Activated B cell treated with CpG ODN at 0.5 μM for 24 hours (primary cell): ENCODE measurements at regions not wholly inside any gene's neighbourhood (a gene's known extent, or its start where the extent isn't known, plus 50 kb on each side); places are given as distances from the start of the nearest gene placed in this dataset.

ENCODE experiments used
- ATAC-seq: fragments of 200-7000 bp; cut with Tn5 transposase; one replicate; pipeline ENCODE4 v1.10.0; 2021; ENCODE audit warnings: low read depth, mild to moderate bottlenecking, moderate library complexity
- CTCF ChIA-PET: fragments of 350-600 bp; sonication (Branson Sonifier 250); formaldehyde crosslinking; loops from one replicate; lab custom pipeline; 2021; ENCODE audit warnings: antibody characterized with exemption; lab: Charles Lee
- POLR2A ChIA-PET: fragments of 350-600 bp; sonication (Branson Sonifier 250); formaldehyde crosslinking; loops from one replicate; lab custom pipeline; 2021; ENCODE audit warnings: antibody characterized with exemption; lab: Charles Lee
- DNase-seq: peaks from one replicate; pipeline ENCODE4 v3.0.0; 2022
- H3K27ac Mint-ChIP-seq: one replicate; pipeline ENCODE4 v1.8.0; 2020; ENCODE audit warnings: mixed read lengths
- H3K27me3 Mint-ChIP-seq: one replicate; pipeline ENCODE4 v1.8.0; 2021; ENCODE audit warnings: mixed read lengths
- H3K36me3 Mint-ChIP-seq: one replicate; pipeline ENCODE4 v1.8.0; 2021; ENCODE audit warnings: low read depth, mixed read lengths
- H3K4me1 Mint-ChIP-seq: one replicate; pipeline ENCODE4 v1.8.0; 2021; ENCODE audit warnings: mixed read lengths
- H3K4me3 Mint-ChIP-seq: one replicate; pipeline ENCODE4 v1.8.0; 2020; ENCODE audit warnings: mild to moderate bottlenecking, mixed read lengths
- H3K9me3 Mint-ChIP-seq: one replicate; pipeline ENCODE4 v1.8.0; 2020; ENCODE audit warnings: mixed read lengths
- intact Hi-C: fragments of 100-400 bp; cut with micrococcal nuclease; formaldehyde crosslinking; loops from one replicate; pipeline ENCODE4 v1.15.1; 2024
- TF ChIP-seq, protein P1 (sequence below): fragments of 200-600 bp; IDR thresholded peaks from one replicate; pipeline ENCODE4 v1.8.0; 2022; ENCODE audit warnings: antibody characterized with exemption, mild to moderate bottlenecking

DNA sequence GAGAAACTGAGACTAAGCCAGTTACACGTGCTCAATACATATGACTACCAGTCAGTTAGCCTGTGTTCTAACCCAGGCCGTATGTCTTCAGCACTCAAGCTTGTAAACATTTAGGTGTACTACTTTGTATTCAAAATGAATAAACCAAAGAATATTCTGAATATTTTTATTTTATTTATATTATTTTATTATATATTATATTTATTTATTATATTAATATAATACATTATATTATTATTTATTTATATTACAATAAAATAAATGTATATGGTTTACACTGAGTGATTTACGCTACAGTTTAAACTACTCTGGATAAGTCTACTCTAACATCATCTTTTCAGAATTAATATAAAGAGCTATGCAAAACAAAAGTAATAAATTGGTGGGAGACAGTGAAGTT, 691.5 kb downstream of the CENPC start:
- intact Hi-C loops: no loop called here
- POLR2A ChIA-PET: no interaction called here
- CTCF ChIA-PET: no interaction called here

DNA sequence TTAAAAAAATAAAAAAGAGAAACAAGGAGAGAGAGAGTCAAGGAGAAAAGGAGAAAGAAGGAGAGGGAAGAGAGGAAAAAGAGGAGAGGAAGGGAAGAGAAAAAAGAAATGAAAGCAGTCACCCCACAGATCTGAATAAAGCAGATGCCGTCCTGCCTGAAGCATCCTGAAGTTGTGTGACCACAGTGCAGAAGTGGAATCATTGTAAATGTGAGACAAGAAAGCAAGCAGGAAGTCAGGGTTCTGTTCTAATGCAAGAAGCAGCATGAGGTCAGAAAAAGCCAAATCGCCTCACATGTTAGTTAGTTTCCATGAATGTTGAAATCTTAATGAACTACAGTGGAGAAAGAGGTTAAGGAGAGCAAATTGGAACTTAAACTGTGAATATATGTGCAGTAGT, 692.5 kb downstream of the CENPC start:
- DNase-seq: no peak
- ChIA-PET POLR2A (no interaction called here), CTCF (no interaction called here)
- intact Hi-C loops: no loop called here
- no peak overlapping the region for H3K4me3 Mint-ChIP-seq
- TF ChIP-seq, protein P1, sequence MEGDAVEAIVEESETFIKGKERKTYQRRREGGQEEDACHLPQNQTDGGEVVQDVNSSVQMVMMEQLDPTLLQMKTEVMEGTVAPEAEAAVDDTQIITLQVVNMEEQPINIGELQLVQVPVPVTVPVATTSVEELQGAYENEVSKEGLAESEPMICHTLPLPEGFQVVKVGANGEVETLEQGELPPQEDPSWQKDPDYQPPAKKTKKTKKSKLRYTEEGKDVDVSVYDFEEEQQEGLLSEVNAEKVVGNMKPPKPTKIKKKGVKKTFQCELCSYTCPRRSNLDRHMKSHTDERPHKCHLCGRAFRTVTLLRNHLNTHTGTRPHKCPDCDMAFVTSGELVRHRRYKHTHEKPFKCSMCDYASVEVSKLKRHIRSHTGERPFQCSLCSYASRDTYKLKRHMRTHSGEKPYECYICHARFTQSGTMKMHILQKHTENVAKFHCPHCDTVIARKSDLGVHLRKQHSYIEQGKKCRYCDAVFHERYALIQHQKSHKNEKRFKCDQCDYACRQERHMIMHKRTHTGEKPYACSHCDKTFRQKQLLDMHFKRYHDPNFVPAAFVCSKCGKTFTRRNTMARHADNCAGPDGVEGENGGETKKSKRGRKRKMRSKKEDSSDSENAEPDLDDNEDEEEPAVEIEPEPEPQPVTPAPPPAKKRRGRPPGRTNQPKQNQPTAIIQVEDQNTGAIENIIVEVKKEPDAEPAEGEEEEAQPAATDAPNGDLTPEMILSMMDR: no peak
- no peaks in the 10 kb centered on the region for H3K4me1 Mint-ChIP-seq
- no peaks in the 10 kb centered on the region for H3K27me3 Mint-ChIP-seq
- no peaks in the 10 kb centered on the region for H3K36me3 Mint-ChIP-seq
- H3K27ac Mint-ChIP-seq: no peak overlapping the region
- H3K9me3 Mint-ChIP-seq: no peaks in the 10 kb centered on the region
- ATAC-seq: no peak

More for the DNA sequence above, 691.5 kb downstream of the CENPC start:
- no peak overlapping the region for H3K27ac Mint-ChIP-seq
- H3K9me3 Mint-ChIP-seq: no peaks in the 10 kb centered on the region
- TF ChIP-seq, protein P1: no peak
- H3K36me3 Mint-ChIP-seq: no peaks in the 10 kb centered on the region
- H3K4me3 Mint-ChIP-seq: no peak overlapping the region
- no peaks in the 10 kb centered on the region for H3K27me3 Mint-ChIP-seq
- DNase-seq: no peak
- H3K4me1 Mint-ChIP-seq: no peaks in the 10 kb centered on the region
- ATAC-seq: no peak

DNA sequence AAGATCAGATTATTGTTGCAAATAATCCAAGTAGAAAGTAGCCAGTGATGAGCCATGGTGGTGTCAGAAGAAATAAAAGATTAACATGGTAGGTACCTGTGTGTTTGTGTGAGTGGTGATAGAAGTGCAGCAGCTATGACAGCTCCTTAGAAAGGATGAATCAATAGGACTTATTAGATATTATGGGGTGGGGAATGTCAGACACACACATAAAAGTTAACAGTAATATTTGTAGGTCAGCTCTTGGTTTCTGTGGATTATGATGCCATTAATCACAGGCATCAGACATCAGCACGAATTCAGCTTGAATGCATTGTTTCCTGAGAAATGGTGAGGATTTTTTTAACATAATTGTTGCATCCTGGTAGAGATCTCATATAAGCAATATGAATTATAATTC, 695.7 kb downstream of the CENPC start:
- Mint-ChIP-seq H3K9me3 (no peaks in the 10 kb centered on the region), H3K36me3 (no peaks in the 10 kb centered on the region), H3K27ac (no peak overlapping the region), H3K27me3 (no peaks in the 10 kb centered on the region), H3K4me3 (no peak overlapping the region), H3K4me1 (no peaks in the 10 kb centered on the region)
- CTCF ChIA-PET: no interaction called here
- DNase-seq (no peak), ATAC-seq (no peak)
- TF ChIP-seq, protein P1: no peak
- POLR2A ChIA-PET: no interaction called here
- intact Hi-C loops: loop anchor here (2.0 kb wide), 1 partner anchor 23 kb away; no protein-coding TSS in a partner anchor

DNA sequence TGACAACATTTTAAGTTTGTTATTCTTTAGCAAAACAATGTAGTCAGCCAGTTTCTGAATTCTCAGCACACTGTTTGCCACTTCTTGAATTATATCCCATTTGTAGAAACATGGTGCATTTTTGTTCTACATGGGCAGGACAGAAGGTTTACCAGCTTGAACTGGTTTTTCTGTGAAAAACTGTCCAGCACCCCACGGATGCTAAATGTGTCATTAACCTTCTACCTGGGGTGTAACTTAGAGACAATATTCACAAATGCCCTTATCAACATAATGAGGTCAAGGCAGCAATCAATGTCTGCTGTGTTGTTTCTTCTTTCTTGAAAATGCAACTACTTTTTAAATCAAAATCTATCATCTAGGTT, 702.6 kb downstream of the CENPC start:
- Mint-ChIP-seq H3K36me3 (no peaks in the 10 kb centered on the region), H3K4me3 (no peak overlapping the region), H3K9me3 (peaks cover 5% of the 10 kb centered on the region), H3K27me3 (no peaks in the 10 kb centered on the region), H3K4me1 (no peaks in the 10 kb centered on the region), H3K27ac (no peak overlapping the region)
- TF ChIP-seq, protein P1: no peak
- no peak for DNase-seq
- ChIA-PET POLR2A (no interaction called here), CTCF (no interaction called here)
- intact Hi-C loops: no loop called here
- no peak for ATAC-seq

DNA sequence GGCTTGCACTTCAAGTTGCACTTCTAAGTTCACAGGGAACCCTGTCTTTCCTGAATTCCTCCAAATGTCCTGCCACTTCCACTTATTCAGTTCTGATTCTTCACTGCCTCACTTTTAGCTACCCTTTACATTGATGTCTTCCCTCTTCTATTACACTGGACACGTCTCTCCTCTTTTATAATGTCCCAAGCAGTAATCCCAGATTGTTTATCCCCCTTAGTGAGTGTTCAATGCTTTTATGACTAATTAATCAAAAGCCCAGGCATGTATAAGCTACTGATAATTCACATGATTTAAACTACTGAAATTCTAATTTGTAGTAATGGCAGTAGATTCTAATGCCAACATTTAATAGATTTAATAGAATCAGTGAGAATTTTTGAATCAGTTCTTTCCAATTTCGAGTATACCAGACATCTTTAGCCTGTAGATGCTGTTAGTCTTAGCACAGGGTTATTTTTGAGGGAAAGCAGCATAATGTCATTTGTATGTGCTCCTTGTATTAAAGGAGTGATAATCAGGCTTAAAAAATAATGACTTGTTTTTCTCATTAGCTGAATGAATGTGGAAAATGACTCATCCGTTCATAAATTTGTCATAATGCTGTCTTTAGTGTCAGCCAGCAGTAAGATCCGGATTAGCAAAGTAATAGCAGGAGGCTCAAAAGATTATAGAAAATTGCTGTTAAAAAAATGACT, 703.1 kb downstream of the CENPC start:
- ATAC-seq: no peak
- Mint-ChIP-seq H3K9me3 (peaks cover 5% of the 10 kb centered on the region), H3K4me3 (no peak overlapping the region), H3K27me3 (no peaks in the 10 kb centered on the region), H3K4me1 (no peaks in the 10 kb centered on the region), H3K27ac (no peak overlapping the region), H3K36me3 (no peaks in the 10 kb centered on the region)
- DNase-seq: no peak
- ChIA-PET POLR2A (no interaction called here), CTCF (no interaction called here)
- TF ChIP-seq, protein P1: no peak
- intact Hi-C loops: no loop called here
